ENCODE measurements at regions not wholly inside any gene's neighbourhood (a gene's known extent, or its start where the extent isn't known, plus 50 kb on each side); places are given as distances from the start of the nearest gene placed in this dataset.

DNA sequence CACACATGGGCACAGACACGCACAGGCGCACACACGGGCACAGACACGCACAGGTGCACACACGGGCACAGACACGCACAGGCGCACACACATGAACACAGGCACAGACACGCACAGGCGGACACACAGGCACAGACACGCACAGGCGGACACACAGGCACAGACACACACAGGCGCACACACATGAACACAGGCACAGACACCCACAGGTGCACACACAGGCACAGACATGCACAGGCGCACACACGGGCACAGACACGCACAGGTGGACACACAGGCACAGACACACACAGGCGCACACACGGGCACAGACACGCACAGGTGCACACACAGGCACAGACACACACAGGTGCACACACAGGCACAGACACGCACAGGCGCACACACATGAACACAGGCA is 312.8 kb upstream of the IRX1 start:
- DNase-seq (ENCODE audit: low read depth): no peak

DNA sequence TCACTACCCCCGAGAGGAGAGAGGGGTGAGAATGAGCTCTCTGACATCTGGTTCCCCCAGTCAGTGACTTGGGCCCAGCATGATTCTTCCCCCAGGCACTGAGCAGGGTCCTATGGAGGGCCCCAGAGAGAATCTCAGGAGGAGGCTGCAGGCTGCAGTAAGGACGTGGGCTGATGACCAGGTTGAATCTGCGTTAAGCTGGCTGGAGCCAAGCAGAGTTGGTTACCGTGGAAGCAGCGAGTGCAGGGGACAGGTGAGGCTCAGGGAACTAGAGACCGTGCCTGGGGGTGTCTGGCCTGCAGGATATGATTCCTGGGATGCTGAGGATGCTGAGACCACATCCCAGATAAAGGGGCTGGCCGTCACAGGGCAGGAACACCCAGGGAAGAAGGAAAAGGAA is 314.3 kb upstream of the IRX1 start:
- DNase-seq (ENCODE audit: low read depth): no peak

DNA sequence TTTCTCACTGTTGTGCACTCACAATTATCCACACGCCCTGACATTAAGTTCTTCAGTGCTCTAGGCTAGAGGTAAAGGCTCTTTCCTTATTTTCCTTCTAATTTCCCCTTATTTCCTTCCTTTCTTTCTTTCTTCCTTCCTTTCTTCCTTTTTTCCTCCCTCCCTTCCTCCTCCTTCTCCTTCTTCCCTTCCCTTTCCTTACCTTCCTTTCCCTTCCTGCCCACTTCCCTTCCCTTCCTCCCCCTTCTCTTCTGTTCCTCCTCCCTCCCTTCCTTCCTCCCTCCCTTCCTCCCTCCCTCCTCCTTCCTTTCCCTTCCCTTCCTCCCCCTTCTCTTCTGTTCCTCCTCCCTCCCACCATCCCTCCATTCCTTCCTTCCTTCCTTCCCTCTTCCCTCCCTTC is 317.0 kb upstream of the IRX1 start:
- DNase-seq (ENCODE audit: low read depth): no peak

DNA sequence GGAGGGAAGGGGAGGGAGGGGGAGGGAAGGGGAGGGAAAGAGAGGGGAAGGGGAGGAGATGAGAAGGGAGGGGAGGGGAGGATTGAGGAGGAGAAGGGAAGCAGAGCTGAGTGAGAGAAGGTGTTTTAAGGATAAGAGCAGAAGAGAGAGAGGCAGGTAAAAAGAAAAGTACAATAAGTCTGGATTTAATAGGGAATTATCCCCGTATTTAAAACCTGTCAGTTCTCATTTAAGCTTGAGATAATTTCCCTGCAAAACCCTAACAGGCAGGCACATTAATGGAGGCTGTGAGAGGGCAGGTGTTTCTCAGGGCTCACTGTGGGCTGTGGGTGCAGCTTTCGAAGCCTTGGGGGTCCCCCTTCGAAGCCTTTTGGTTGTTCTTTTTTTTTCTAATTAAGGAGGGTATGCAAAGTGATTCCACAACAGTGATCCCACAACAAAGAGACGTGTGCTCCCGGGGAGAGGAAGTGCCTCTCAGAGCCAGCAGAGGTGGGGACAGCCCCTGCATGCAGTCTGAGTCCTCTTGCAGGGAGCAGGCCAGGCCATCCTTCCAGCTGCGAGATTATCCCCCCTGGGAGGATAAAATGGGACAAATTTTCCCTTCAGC is 317.9 kb upstream of the IRX1 start:
- no peak for DNase-seq (ENCODE audit: low read depth)

DNA sequence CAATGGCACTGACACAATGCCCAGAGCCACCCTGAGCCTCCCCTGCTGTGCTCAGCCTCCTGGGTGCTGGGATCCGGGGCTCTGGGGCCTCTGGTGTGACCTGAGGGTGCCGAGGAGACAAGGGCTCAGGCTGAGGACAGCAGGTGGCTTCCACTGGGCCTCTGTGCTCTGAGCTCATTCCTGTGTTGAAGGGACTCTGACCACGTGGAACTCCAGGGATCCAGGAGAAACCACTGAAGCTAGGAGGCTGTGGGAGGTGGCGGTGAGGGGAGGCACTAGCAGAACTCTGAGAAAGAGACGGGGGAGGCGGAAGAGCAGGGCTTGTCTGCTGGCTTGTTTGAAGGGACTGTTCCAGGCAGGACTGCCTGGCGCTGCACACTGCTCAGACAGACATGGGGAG is 318.7 kb upstream of the IRX1 start:
- DNase-seq (ENCODE audit: low read depth): no peak

DNA sequence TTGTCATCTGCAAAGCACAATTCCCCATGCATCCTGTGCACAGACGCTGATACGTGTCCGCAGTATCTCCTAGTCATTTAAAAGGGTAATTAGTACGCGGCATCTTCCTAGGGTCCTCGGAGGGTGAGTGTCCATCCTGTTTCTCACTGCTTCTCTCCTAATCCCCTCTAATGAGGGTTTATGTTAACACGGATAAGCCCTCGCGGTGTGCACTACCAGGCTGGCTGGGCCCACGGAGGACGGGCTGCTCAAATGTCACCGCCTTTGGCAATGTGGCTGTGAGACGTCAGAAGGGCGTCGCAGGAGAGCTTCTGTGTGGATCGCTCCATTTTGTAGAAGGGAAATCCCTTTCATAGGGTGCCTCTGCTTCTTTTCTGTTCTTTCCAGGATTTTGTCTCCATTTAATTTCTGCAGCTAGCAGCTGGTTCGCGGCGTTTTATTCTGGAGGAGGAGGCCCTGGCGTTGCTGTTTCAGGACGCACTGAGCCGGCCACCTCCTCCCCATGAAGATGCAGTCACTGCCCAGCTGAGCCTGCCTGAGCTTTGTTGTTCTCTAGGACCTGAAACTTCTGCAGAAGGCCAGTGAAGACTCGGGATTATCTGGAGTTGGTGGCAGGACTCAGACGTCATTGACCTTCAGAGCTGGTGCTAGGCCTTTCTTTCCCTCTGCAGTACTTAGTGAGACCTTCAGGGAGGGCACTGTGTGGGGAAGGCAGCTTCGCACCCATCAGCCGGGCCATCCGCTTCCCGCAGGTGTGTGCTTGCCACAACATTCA is 326.1 kb upstream of the IRX1 start:
- DNase-seq (ENCODE audit: low read depth): no peak

DNA sequence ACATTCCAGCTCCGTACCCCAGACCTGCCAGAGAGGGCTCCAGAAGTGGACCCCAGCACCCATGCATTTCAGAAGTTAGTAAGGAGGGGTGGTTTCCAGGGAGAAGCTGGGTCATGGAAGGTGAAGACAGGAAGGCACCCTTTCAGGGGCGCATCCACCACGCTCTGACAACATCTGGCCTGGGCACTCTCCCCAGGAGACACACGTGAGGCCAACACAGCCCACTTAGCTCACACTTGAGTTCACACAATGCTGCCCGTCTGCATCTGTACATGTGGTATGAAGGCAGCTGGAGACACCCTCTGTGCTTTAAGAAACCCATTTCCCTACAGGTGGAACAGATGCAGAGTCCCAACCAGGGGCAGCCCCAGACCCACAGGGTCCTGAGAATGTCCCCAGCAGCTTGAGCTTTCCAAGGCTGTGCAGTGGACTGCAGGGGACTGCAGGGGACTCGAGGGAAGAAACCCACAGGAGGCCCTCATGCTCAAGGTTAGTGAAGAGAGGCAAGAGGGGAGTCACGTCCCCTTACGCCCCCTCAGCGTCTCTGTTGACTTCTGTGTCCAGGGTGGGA is 326.8 kb upstream of the IRX1 start:
- no peak for DNase-seq (ENCODE audit: low read depth)

DNA sequence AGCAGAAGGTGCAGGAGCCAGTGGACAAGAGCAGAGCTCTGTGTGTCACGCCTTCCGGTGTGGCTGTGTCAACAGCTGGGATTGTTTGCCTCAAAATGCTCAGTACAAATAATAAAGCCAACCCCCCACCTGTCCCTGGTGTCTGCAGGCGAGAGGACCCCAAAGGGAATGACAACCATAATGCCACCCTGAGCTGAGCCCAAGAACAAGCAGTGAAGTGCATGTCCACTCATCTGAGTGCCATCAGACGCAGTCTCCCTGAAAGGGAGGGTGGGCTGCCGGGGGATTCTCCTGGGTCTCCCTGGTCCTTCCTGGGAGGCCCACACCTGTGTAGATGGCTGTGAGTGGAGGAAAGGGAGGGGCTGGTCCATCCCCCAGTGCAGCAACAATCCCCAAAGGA is 328.8 kb upstream of the IRX1 start:
- DNase-seq (ENCODE audit: low read depth): no peak

DNA sequence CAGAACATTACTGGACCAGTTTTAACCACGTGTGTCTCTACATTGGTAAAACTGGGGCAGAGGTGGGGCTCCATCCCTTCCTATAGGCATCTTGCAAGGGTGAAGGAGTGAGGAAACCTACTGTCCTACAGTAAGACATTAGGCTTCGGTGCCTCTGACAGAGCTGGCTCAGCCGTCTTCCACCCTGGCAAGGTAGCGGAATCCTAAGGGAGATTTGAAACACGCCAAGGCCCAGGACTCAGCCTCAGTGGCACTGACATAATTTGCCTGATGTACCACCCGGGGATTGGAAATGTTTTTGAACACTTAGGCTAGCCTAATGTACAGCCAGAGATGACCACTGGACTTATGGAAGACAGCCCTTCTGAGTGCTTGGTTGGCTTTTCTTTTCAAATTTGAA is 329.7 kb upstream of the IRX1 start:
- DNase-seq (ENCODE audit: low read depth): no peak

DNA sequence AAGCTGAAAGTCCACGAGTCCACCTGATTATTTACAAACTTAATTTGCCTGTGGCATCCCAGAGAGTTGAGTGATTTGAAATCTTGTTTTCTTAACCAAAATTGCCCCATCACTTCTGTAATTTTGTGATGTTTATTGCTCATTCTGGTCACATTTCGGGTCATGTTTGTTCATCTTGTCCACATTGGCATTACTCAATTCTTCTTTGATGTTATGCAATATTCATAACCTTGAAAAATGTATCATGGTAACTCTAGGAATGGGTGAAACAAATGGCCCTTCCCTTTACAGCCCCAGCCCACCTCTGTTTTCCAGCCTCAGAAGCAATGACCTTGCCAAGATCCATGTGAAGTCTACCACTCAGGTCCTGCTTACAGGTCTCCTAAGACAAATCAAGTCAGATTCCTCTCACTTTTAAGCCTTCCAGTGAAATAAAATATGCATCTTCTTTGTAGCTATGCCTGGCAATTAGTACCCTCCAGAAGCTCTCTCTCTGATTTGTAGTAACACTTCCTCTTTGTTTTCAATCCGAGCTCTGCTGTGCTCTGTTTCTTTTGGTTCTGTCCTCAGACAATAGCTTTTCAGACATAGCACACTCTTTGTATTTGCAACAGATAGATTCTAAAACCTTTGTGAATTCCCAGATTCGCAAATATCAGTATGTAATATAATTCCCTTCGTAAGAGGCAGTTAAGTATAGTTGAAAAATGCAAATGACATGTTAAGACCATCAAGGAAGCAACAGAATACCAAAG is 330.3 kb upstream of the IRX1 start:
- DNase-seq (ENCODE audit: low read depth): no peak

DNA sequence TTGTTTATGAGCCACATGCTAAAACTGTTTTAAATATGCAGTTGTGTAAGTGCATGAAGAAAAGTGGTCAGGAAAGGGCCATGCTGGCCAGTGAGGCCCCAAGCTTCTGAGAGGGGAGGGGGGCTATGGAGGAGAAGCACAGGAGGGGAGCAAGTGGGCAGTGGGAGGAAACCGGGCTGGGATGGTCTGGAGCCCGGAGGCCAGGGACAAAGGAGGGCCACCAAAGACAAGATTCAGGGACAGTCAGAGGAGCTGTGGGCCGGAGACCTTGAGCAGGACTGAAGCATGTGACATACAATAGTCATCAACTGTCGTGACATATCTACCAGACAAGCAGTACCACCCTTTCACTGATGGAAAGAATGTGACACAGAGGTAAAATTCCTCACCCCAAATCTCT is 333.2 kb upstream of the IRX1 start:
- DNase-seq (ENCODE audit: low read depth): no peak

DNA sequence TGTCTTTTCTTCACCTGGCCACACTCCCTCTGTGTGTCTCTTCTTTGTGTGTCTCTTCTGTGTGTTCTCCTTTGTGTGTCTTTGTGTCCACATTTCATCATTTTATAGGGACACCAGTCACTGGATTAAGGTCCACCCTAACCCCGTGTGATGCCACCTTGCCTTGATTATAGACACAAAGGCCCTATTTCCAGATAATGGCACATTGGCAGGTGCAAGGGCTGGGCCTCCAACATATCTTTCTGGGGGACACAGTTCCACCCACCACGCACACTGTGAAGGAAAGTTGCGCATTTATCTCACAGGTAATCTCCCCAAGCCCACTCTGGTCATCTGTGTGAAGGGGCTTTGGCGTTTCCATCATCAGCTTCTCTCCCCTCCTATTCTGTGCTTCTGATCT is 334.6 kb upstream of the IRX1 start:
- DNase-seq (ENCODE audit: low read depth): no peak

DNA sequence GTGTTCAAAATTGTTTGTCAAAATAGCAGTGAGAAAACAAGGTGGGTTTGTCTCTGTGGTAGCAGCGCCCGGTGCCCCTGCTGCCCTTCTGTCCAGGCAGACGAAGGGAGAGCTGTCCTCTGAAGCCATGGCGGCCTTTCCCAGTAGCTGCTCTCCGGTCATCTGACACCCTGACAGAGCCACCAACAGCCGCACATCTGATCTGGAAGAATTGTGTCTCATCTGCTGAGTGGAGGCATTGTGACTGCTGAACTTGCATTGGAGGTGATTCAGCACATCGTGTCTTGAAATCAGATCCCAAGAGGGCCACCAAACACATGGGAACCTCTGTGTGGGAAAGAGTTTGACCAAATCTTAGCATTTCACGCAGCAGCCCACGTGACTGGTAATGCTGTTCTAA is 337.6 kb upstream of the IRX1 start:
- DNase-seq (ENCODE audit: low read depth): no peak

DNA sequence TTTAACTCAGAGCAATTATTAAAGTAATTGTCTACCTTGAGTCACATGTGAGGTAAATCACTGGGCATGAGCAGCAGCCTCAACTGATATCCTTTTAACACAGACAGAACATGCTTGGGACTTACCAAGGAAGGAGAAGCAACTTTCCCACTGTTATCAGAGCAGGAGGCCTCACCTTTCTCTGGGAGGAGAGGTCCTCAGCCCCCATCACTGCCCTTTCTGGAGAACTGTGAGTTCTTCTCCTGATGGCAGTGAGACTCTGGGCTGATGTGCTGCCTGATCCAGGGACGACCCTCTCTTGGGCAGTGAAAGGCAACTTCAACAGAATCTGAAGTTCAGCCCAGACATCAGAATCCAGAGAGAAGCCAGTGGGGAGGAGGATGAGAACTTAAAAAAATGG is 343.4 kb upstream of the IRX1 start:
- no peak for DNase-seq (ENCODE audit: low read depth)

DNA sequence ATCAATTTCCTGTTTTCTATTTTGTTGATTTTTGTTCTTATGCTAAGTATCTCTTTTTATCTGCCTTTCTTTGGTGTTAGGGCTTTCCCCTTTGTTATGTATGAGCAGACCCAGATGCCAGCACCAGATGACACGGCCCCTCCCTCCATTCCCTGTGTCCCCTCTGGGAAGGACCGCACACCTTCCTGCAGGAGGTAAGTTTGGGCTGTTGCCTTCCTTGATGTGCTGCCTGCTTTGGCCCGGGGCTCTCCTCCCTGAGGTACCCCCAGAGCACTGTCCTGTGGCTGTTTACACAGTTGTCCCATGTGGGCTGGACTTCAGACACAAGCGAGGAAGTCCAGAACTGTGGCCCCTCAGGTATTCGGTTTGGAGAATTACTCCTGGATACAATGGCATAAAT is 343.8 kb upstream of the IRX1 start:
- no peak for DNase-seq (ENCODE audit: low read depth)

DNA sequence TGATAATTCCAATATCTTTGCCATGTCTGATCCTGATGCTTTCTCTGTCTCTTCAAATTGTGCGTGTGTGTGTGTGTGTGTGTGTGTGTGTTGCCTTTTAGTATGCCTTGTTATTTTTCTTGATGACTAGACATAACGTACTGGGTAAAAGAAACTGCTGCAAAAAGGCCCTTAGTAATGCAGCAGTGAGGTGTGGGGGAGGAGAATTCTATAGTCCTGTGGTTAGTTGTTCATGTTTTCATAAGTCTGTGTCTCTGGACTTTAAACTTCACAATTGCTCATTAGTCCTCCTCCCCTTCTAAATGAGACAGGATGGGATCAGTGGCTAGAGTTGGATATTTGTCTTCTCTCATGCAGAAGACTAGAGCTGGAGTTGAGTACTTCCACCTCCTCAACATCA is 346.2 kb upstream of the IRX1 start:
- DNase-seq (ENCODE audit: low read depth): no peak

DNA sequence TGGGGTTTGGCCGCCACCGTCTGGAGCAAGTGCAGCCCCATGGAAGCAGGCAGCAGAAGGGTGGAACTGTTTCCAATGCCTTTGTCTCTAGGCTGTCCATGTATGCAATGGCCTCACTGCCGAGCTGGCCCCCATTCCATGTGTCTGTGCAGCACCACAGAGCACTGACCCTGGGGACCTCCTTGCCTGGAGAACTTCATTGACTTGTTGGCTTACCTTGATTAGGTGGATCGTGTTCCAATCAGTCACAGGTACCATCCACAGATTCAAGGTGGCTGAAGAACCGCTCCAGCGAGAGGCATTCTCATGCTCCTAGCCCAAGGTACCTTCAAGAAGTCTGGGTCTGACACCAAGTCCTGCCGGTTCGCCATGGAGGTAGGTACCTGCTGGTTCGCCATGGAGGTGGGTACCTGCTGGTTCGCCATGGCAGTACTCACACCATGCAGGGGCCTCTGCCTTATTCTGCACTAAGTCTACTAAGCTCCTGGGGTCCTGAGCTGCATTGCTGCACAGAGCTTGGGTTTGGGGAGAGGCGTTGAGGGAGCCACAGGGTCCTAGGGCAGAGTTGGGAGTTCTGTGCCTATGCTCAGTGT is 358.3 kb upstream of the IRX1 start:
- no peak for DNase-seq (ENCODE audit: low read depth)

DNA sequence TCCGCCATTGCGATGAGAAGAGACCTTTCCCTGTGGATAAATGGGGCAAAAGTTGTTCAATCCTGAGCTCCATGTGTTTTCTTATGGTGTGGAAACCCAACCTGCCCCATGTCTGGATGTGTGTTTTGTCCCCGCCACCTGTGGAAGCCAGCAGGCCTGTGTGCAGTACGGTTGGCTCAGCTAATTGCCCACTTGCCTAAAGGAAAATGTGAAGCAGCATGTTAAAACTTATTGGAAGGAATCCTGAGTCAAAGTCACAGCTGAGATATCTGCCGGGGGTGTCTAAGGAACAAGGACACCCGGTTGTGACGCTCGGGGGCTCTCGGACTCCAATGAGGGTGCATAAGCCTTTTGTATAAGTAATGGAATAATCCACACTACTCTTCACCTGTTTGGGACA is 361.1 kb upstream of the IRX1 start:
- no peak for DNase-seq (ENCODE audit: low read depth)

DNA sequence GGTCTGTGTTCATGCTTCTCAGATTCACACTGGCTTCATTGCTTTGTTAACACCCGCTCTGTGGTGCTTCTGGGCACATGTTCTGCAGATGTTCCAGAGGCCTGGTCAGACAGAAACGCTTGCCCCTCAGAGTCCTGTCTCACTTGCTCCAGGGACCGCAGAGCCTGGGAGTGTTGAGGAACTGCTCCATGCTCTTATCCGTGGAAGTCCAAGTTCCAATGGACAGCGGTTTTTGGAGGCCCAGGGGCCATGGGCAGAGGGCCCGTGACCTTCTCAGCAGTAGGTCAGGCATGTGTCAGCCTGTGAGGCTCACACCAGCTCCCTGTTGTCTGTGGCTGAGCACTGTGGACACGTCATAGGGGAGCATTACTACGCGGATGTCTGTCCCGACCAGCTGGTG is 364.7 kb upstream of the IRX1 start:
- DNase-seq (ENCODE audit: low read depth): no peak

DNA sequence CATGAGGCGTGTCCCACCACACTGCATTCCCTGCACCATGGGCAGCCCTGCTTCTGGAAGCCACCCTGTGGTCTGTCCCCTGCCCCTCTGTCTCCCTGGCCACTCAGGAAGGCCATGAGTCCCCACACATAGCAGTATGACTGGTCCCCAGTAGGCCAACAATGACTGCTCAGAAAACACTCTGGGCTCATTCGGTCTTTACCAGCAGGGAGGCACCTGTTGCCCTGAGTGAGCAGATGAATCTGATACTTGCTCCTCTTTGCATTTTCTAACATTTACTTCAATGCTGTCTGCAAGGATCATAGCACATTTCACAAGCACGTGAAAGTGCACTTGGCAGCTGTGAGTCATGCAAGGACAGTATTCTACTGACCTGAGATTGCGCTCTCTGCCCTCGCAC is 365.4 kb upstream of the IRX1 start:
- no peak for DNase-seq (ENCODE audit: low read depth)

DNA sequence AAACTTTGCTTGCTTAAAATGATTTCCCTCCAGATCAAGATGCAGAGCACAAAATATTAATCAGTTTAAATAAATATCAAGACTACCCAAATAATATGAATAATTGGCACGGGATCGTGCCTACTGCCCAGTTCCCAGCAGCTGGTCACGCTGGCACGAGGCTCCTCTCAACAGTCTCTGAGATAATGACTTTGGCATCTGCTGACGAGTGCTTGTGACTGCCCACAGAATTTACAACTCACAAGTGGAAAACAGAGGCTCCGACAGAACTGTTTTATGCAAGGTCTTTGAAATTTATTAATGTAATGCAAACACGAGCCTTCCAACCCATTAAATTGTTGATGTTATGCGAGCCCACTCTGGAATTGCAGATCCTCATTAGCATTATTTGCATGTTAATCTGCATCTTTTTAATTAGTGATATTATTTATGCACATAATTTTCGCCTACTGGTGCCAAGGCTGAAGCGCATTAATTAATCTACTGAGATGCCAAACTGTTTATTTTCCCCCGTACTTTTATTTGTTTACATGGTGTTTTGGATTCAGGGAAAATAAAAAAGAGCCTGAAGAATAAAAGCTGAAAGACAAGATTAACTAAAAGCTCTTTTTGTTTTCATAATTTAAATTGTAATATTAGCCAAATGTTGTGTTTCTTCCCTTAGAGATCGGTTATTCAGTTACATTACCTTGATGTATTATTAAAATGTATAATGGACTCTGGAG is 369.3 kb upstream of the IRX1 start:
- no peak for DNase-seq (ENCODE audit: low read depth)

Measured in forelimb muscle (tissue), 1 donor.